ENCODE measurements at regions not wholly inside any gene's neighbourhood (a gene's known extent, or its start where the extent isn't known, plus 50 kb on each side); places are given as distances from the start of the nearest gene placed in this dataset.
A peak's percentile ranks its signal among the peaks of the same experiment; 100 is the strongest.

DNA sequence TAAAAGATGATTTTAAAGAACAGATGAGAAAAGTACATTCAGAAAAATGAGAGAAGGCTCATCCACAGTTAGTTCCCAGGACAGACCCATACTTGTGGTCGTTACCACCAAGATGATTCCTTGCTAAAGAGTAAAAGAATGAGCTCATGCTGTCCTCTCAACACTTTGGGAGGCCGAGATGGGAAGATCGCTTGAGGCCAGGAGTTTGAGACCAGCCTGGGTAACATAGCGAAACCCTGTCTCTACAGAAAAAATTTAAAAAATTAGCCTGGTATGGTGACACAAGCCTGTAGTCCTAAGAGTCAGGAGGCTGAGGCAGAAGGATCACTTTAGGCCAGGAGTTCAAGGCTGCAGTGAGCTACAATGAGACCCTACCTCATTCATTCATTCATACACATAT lies 60.7 kb upstream of the CNEP1R1 start:
- FAIRE-seq (no peak), DNase-seq (no peak)
- H3K4me1 ChIP-seq (ENCODE audit: control insufficient read depth in 2 of 3, insufficient read depth in 2 of 3, low read depth in 1 of 3, low read length in 3 of 3), result peaks cover 0 to 2% (median 0%) of the 10 kb centered on the region in 3 donors
- no peak overlapping the region for H3K9ac ChIP-seq (ENCODE audit: low read length in 3 of 3)
- no peaks in the 10 kb centered on the region for H3K9me3 ChIP-seq (ENCODE audit: control insufficient read depth in 2 of 3, insufficient read depth in 1 of 3, low read length in 3 of 3)
- H3K4me3 ChIP-seq (ENCODE audit: low read length in 3 of 3), result no peak overlapping the region
- H3K36me3 ChIP-seq (ENCODE audit: control insufficient read depth in 2 of 3, insufficient read depth in 3 of 3, low read length in 3 of 3), result no peaks in the 10 kb centered on the region
- H3K27ac ChIP-seq (ENCODE audit: low read depth in 2 of 2, low read length in 2 of 2), result no peak overlapping the region
- H3K27me3 ChIP-seq (ENCODE audit: control insufficient read depth, insufficient read depth, low read length), result no peaks in the 10 kb centered on the region
- TF ChIP-seq, protein P1, sequence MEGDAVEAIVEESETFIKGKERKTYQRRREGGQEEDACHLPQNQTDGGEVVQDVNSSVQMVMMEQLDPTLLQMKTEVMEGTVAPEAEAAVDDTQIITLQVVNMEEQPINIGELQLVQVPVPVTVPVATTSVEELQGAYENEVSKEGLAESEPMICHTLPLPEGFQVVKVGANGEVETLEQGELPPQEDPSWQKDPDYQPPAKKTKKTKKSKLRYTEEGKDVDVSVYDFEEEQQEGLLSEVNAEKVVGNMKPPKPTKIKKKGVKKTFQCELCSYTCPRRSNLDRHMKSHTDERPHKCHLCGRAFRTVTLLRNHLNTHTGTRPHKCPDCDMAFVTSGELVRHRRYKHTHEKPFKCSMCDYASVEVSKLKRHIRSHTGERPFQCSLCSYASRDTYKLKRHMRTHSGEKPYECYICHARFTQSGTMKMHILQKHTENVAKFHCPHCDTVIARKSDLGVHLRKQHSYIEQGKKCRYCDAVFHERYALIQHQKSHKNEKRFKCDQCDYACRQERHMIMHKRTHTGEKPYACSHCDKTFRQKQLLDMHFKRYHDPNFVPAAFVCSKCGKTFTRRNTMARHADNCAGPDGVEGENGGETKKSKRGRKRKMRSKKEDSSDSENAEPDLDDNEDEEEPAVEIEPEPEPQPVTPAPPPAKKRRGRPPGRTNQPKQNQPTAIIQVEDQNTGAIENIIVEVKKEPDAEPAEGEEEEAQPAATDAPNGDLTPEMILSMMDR (IDR thresholded peaks at IDR 0.05; ENCODE audit: borderline replicate concordance, extremely low read depth, insufficient read depth), result no peak
- intact Hi-C loops (cut with DNase I), result no loop called here

- Histone ChIP-seq H3K27me3 (ENCODE audit: control insufficient read depth, insufficient read depth, low read length) (no peaks in the 10 kb centered on the region), H3K4me3 (ENCODE audit: low read length in 3 of 3) (no peak overlapping the region), H3K9ac (ENCODE audit: low read length in 3 of 3) (no peak overlapping the region), H3K4me1 (ENCODE audit: control insufficient read depth in 2 of 3, insufficient read depth in 2 of 3, low read depth in 1 of 3, low read length in 3 of 3) (peaks cover 0 to 2% (median 0%) of the 10 kb centered on the region in 3 donors), H3K36me3 (ENCODE audit: control insufficient read depth in 2 of 3, insufficient read depth in 3 of 3, low read length in 3 of 3) (no peaks in the 10 kb centered on the region), H3K27ac (ENCODE audit: low read depth in 2 of 2, low read length in 2 of 2) (no peak overlapping the region), H3K9me3 (ENCODE audit: control insufficient read depth in 2 of 3, insufficient read depth in 1 of 3, low read length in 3 of 3) (no peaks in the 10 kb centered on the region)
- TF ChIP-seq, protein P1 (IDR thresholded peaks at IDR 0.05; ENCODE audit: borderline replicate concordance, extremely low read depth, insufficient read depth), result no peak
- DNase-seq, result peak in 3 of 5 donors; percentile 23 to 75 (median 47)
- intact Hi-C loops (cut with DNase I), result no loop called here
- FAIRE-seq, result no peak
Observed at GRCh38 chr16:49964973-49965372, 60.1 kb upstream of the CNEP1R1 start.

DNA sequence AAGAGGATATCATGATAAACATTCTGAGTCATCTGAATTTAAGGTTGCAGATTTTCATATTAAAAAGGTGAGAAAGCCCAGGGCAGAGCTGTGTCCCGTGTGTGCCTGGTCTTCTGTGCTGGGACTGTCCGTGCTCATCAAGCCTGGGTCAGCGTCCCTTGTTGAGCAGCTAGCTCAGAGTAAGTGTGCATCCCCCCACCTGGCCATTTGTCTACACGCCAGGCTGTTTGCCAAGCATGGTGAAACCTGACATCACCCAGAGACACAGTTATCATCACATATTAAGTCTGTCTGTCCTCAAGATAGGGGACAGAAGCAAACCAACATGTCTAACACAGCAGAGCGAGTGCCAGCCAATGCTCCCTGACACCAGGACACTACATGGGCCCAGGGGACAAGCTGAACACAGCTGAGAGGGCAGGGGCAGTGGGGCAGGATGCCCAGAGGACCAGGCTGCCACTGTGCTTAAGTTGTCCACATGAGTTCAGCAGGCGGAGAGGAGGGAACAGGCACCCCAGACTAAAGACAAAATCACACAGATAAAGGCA lies 57.9 kb upstream of the CNEP1R1 start:
- H3K4me1 ChIP-seq (ENCODE audit: control insufficient read depth in 2 of 3, insufficient read depth in 2 of 3, low read depth in 1 of 3, low read length in 3 of 3), result peaks cover 0 to 3% (median 0%) of the 10 kb centered on the region in 3 donors
- no peaks in the 10 kb centered on the region for H3K36me3 ChIP-seq (ENCODE audit: control insufficient read depth in 2 of 3, insufficient read depth in 3 of 3, low read length in 3 of 3)
- TF ChIP-seq, protein P1 (IDR thresholded peaks at IDR 0.05; ENCODE audit: borderline replicate concordance, extremely low read depth, insufficient read depth), result no peak
- H3K27ac ChIP-seq (ENCODE audit: low read depth in 2 of 2, low read length in 2 of 2), result no peak overlapping the region
- intact Hi-C loops (cut with DNase I), result no loop called here
- FAIRE-seq (no peak), DNase-seq (no peak)
- H3K9ac ChIP-seq (ENCODE audit: low read length in 3 of 3), result no peak overlapping the region
- no peaks in the 10 kb centered on the region for H3K27me3 ChIP-seq (ENCODE audit: control insufficient read depth, insufficient read depth, low read length)
- no peaks in the 10 kb centered on the region for H3K9me3 ChIP-seq (ENCODE audit: control insufficient read depth in 2 of 3, insufficient read depth in 1 of 3, low read length in 3 of 3)
- H3K4me3 ChIP-seq (ENCODE audit: low read length in 3 of 3), result no peak overlapping the region

All from kidney (tissue), 13 donors.